GM19193 (cell line): ENCODE measurements at regions not wholly inside any gene's neighbourhood (a gene's known extent, or its start where the extent isn't known, plus 50 kb on each side); places are given as distances from the start of the nearest gene placed in this dataset.

ENCODE experiments used
- POLR2A ChIP-seq: IDR thresholded peaks from 4 replicates; pipeline ENCODE4 v1.6.1; 2011; ENCODE audit not compliant: insufficient read depth, insufficient read length; ENCODE audit errors: extremely low read depth

DNA sequence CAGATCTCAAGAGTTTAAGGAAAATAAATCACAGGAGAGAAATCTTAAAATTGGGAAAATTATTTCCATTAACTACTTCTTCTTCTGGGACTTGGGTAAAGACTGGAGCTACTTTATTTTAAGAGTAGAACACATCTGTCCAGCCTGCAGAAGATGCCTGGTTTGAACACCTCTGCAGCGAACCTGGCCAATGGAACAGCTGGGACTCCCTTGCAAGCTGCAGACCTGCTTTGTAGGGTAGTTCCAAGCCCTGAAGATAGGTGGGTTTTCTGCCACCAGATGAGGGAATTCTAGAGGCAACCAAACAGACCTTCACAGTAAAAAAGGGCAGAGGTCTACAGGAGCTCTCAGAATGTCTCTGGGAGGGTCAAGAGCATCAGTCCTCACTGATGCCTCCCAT is 86.5 kb upstream of the CACNA1E start:
- no peak for TF ChIP-seq POLR2A

DNA sequence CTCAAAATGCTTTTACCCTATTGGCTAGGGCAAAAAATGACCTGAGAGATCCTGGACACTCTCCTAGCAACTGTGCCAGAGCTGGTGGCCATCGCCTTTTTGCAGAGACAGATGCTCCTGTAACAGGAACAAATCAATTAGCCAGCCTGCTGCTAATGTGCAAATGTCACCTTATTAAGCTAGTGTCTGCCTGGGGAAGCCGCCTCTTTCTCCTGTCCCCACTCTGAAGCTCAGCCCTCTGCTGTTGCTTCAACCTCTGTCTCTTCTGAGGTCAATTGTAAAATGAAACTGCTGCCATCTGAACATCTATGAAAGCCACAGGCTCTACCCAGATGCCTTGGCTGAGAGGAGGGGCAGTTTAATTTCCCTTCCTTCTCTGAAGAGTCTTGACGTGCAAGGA is 85.5 kb upstream of the CACNA1E start:
- no peak for TF ChIP-seq POLR2A

DNA sequence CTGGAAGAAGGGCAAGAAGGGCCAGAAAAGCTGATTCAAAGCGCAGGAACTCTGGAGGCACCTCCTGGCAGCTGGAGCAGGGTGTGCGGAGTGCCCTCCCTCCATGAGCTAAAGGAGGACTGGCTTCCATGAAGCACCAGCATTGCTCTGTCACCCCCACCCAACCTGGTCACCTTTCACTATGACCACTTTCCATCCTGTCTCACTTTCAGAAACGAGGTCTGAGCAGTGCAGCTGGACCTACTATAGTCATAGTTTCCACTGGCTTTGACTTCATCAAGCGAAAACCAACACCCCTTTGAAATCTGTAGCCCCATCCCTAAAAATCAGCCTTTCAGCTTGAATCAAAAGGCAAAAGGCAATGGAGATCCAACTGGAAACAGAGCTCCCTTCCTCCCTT is 84.8 kb upstream of the CACNA1E start:
- no peak for TF ChIP-seq POLR2A

DNA sequence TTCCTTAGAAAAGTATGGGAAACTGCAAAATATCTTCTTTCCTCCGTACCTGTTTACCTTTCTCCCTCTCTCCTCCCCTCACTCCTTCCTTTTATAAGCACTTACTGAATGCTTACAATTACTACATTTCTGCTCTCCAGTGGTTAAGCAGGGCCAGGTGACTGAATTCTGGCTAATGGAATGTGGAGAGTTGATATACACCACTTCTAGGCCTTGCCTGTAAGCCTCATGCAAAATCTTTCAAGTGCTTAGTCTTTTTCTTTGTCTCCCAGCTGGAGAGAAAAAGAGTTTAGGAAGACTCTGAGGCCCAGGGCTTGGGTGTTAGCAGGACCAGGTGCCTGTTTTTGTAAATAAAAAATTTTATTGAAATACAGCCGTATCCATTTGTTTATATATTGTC is 77.7 kb upstream of the CACNA1E start:
- no peak for TF ChIP-seq POLR2A

DNA sequence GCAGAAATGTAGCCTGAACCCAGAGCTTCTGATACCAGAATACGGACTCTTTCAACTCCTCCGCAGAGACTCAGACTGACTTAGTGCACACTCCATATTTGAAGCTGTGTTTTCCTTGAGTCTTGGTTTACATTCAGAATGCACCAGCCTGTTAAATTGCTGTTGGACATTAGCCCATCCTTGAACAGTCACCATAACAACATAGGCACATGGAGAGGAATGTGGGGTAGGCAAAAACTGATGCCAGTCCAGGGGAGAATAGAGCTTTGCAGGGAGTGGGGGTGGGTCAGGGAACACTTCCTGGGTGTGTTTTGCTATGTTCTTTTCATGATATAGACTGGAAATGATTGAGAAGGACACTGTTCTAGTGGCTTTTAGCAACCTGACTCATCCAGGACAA is 76.3 kb upstream of the CACNA1E start:
- TF ChIP-seq POLR2A = no peak

DNA sequence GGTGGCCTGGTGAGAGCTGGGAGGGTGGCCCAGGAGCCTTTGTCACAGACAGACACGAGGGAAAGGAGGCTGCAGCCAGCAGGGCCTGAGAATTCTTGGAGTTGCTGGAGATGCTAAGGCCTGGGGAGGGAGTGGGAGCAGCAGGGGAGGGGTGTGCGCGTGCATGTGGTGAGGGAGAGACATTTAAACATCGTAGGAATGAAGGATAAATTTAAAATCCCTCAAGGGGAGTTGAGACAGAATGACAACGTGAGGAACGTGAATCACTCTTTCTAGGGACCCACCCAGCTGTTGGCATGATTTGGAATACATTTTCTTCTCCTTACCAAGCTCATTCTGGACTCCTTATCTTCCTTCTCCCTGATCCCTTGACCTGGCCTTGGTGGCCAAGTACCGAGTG is 73.3 kb upstream of the CACNA1E start:
- TF ChIP-seq POLR2A = no peak

DNA sequence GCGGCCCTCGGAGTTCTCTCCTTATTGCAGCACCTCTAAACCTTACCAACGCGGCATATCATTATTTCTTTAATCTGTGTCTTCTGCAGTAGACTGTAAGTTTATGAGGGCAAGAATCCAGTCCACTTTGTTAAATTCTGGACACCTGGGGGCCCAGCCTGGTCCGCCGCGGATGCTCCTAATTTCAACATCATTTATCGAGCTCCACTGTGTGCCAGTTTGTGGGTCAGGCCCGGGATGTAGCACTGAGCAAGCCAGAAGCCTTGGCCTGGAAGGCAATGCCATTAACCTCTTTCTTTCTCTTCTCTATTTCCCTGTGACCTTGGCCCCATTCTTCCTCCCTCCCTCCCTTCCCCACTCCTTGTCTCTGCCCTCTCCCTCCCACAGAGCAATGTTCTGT is 70.6 kb upstream of the CACNA1E start:
- TF ChIP-seq POLR2A = no peak

DNA sequence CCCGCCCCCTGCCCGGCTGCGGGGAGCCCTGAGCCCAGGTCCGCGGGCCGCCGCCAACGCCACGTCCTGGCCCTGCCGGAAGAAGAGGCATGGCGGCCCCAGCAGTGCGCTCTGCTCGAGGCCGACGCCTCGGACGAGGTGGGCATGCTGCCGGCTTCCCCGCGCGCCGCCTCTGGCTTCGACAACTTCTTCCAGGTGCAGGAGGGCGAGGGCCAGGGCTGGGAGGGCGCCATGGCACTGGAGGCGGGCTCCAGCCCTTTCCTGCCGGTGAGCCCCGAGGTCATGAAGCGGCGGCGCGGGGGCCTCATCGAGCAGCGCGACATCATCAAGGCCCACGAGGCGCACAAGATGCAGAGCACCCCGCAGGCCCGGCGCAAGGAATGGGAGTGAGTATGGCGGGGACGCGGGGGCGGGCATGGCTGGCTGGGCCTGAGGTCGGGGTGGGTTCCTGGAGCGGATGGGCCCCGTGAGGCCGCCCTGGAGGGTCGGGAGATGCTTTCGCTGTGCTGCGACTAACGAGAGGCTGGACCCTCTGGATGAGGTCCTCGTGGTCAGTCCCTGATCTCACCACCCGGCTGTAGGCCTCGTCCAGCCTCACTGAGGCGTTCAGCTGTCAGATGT is 70.0 kb upstream of the CACNA1E start:
- no peak for TF ChIP-seq POLR2A

DNA sequence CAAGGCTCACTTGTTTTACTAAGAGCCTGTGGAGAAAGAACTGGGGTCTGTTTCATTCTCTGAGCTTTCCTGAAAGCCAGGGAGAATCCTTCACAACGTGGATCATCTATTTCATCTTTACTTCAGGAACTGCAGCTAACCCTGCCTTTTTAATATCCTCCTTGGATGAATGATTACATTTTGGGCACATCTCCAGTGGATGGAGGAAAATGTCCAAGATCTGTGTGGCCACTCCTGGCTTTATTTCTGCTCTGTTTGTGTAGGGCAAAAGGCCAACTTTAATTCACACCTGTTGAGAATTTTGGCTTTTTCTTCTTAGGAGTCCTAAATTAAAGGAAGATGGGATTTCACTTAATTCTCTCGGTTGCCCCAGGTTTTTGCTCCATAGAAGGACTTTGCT is 69.5 kb upstream of the CACNA1E start:
- TF ChIP-seq POLR2A = no peak

DNA sequence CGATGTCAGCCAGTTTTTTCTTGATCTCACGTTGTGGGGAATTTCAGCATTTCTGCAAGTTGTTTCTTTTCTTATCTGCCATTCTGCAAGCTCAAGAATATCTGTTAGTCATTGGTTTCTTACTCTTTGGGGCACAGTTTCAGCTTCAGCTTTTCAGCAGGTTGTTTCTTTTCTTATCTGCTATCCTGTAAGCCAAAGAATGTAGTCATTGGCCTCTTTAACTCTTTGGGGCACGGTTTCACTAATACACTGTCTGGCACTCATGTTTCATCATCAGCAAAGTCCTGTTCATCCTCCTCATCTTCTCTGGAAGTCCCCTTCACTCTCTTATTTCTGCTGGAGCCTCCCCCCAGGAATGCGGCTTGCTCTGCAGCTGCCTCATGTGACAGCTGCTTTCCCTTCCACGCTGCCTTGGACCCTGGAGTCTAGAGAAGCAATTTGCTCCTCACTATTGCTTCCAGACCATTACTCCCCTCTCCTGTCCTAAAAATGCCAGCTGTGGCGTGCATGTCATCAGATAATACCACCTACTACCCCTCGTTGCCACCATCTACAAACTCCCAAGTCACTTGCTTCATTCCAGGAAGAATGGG is 67.0 kb upstream of the CACNA1E start:
- TF ChIP-seq POLR2A = no peak

DNA sequence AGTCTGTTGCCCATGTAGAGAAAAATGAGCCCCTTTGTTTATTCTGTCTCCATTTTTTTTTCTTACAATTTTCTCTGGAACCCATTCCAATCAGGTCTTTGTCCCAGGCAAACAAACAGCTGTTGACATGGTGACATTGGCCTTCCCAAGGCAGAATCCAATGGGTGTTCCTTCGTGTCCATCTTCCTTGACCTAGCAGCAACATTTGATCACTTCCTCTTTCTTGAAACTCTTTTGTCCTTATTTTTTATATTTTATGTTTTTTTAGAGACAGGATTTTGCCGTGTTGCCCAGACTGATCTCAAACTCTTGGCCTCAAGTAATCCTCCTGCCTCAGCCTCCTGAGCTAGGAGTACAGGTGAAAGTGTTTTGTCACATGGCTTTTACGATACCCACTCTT is 65.4 kb upstream of the CACNA1E start:
- no peak for TF ChIP-seq POLR2A

DNA sequence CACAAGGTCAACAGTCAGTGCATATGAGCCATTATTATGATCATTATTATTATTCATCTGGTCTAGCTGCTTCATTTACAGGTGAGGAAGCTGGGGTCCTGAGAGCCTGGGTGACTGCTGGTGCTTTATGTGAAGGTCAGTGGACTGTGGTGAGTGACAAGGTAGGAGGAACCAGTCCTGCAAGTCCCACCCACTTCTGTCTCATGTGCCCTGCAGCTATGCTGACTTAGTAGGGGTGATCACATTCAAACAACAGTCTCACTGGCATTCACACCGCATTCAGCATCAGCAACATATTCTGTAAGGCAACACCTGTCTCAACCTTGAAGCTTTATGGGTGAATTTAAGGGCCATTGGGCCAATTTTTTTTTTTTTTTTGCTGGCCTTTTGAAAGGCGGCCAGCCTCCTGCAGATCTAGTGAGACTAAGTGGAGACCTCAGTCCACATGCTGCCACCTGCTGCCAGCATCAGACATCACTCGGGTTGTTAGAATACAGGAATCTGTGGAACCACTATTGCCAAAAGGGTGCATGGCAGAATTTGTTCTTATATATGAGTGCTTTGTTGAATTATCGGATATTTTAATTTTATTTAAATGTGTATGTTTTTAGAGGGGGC is 59.9 kb upstream of the CACNA1E start:
- TF ChIP-seq POLR2A = no peak

DNA sequence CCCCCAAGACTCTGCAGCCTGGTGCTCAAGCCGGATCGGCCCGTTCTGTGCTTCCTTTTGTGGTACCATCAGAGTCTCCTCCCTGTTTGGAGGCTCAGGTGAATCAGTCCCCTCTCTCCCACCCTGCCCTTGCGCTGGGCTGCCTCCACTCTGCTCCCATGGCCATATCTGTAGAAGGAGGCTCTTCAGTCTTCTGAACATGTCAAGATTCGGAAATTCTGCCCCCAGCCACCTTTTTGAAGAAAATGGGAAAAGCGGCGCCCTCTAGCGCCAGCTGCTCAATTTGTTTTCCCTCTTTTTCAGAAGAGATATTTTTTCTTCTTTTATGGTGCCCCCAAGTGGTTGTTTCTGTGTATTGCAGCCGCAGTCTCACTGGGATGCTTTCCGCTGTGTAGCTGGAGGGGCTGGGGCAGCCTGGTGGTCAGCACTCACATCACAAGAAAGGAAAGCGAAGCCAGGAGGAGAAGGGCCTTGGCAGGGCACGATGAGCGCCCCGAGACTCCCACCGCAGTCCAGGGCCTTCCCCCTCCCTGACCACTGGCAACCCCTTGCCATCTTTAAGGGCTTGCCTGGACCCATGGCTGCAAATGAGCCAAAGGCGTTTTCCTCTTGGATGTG is 58.4 kb upstream of the CACNA1E start:
- TF ChIP-seq POLR2A = no peak

DNA sequence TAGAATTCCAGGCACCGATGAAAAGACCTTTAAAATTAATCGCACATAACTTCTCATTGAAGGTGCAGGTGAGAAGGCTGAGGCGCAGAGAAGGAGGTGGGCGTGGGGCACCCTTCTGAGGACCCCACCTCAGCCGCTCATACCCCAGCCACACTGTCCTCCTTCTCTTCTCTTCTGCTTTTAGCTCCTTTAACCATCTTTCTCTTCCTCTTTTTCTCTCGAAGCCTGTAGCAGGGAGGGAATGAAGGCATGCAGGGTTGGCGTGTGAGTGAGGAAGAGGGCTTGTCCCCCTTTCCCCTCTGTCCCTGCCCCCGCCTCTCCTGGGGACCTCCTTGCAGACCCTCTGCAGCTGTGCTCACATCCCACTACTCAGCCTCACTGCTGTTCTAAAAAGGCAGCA is 57.8 kb upstream of the CACNA1E start:
- no peak for TF ChIP-seq POLR2A

DNA sequence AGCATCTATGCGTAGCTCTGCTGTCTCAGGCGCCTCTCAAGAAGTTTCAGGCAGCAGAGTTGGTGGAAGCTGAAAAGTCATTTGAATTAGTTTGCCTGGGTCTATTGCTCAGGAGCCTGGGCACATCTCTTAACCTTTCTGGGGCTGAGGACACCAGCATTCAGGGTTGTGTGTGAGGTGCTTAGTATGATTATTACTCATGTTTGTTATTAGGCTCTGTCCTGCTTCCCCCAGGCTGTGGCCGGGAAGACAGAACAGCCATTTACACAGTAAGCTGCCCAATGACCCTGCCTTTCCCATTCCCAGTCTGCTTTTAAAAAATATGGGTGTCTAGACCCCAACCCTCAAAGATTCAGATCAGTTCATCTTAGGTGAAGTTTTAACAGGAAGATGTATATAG is 53.9 kb upstream of the CACNA1E start:
- no peak for TF ChIP-seq POLR2A
